Stimulated activated CD4-positive, alpha-beta T cell treated with anti-CD3 and anti-CD28 coated beads, Interleukin-4, amount 100 ng/mL, for 4 hours (primary cell): ENCODE measurements at regions not wholly inside any gene's neighbourhood (a gene's known extent, or its start where the extent isn't known, plus 50 kb on each side); places are given as distances from the start of the nearest gene placed in this dataset.
"Not testable (repeated sequence)": the region's sequence is repeated elsewhere in the genome, so short reads cannot be mapped to it uniquely, and the experiment has no call there.

Experiments
- DNase-seq, 2 experiments: peaks; one replicate each; pipeline ENCODE4 v3.0.0-alpha.2; 2020

DNA sequence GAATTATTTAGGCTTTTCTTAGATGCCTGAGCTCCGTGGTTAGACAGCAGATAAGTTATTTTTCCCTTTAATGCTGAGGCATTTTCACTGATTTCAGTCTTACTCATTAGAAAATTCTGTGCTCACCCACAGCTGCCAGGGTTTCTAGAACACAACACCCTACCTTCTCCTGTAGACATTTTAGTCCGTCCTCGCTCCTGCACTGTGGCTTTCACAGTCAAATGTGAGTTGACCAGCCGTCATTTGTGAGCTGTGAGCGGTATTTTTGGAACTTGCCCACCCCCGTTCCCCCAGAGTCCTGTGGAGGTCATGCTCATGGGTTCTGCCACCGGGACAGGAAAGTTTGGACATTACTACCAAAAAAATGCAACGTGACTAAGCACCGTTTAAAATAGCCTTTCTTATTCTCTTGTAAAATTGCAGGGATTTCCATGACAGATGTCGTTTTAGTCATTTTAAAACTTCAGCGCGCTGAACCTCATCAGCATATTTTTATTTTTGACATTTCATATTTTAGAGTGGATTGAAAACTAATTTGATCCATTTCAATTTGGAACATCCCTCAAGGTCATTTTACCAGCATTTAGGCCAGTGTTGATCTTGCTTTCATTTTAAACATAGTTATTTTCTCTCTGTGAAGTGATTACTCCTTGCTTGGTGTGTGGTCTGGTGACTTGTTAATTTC, 249.6 kb upstream of the PLGLB2 start:
- DNase-seq: not testable (repeated sequence)

DNA sequence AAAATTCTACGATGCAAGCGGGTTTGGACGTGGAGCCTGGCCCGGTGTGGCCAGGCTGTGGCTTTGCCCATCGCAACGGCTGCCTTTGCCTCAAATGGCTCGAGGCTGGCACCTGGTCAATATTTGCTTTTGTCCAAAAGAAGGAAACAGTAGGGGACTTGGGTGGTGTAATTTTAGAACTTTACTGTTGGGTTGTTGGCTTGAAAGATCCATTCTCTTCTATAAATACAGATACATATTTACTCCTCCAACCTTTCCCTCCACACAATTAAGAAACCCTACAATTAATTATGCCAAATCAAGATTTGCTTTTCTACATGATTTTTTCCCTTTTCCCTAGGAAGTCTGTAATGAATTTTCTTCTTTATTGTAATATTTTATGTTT, 249.0 kb upstream of the PLGLB2 start:
- DNase-seq: not testable (repeated sequence)

DNA sequence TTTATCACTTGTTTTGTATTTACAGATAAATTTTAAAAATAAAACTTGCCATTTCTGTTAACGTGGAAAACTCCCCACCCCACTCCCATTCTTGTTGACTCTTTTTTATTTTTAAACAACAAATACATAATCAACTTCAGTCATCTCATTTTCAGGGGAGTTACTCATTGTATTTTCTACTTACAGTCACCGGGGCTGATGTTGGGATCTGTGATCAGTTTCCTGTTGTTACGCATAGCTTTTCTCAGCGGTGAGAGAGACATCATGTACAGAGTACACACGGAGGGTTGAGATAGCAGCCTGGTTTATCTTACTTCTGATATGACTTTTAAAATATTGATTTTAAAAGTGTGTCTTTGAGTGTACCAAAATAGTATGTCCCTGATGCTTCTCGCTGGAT, 248.0 kb upstream of the PLGLB2 start:
- DNase-seq: not testable (repeated sequence)

DNA sequence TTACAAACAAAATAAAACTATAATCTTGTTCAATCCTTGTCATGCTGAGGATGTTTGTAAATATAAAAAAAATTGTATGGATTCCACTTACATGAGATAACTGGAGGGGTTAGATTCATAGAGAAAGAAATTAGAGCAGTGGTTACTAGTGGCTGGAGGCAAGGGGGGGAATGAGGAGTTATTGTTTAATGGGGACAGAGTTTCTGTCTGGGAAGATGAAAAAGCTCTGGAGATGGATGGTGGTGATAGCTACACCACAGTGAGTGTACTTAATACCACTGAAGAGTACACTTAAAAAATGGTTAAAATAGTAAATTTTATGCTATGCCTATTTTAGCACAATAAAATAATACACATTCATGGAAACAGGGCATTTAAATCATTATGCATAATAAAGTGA, 247.5 kb upstream of the PLGLB2 start:
- not testable (repeated sequence) for DNase-seq

DNA sequence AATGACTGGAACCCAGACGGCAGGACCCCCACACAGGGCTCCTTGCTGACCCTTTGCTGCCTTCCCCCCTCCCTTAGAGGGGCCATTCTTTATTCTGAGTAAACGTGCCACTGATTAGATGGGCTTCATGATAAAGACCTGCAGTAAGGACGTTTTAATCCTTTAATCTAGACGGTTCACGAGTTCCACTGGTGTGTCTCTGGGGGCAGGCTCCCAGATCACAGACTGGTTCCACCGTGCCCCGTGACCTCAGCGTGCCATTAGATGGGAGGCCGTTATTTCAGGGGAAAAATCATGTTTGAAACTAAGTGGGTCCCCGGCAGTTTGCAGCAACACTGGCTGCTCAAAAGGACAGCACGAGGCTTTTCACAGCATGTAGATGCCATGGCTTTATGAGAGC, 246.9 kb upstream of the PLGLB2 start:
- DNase-seq: not testable (repeated sequence)

DNA sequence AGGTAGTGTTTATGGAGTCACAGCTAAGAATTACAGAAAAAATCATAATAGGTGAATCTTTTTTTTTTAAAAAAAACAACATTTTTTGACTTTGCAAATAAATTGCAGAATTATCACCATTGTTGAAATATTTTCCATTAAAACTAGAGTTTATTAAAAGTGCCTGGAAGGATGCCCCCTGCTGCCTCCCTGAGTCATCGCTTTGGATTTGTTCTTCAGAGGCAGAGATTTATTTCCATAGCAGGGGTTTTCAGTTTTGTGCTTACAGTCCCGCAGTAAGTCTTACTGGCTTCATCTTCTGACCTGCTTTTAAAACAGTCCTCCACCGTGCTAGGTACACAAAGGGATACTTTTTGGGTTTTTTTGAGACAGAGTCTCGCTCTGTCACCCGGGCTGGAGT, 244.9 kb upstream of the PLGLB2 start:
- not testable (repeated sequence) for DNase-seq

DNA sequence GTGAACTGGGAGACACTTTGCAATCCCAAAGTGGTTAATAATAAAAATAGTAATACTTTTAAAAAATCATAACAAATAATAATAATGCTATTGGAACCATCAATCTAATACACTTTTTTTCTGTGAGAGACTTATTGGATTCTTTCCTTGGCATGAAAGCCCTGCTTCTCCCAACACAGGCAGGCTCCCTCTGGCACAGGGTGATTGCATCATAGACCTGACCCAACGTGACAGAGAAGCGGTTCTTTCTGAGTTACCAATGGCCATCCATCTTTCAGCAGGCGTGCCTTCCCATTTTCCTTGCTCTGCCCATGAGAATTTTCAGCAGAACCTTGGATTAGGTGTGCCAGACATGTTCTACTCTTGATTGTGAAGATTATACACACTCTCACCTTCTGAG, 242.6 kb upstream of the PLGLB2 start:
- not testable (repeated sequence) for DNase-seq

DNA sequence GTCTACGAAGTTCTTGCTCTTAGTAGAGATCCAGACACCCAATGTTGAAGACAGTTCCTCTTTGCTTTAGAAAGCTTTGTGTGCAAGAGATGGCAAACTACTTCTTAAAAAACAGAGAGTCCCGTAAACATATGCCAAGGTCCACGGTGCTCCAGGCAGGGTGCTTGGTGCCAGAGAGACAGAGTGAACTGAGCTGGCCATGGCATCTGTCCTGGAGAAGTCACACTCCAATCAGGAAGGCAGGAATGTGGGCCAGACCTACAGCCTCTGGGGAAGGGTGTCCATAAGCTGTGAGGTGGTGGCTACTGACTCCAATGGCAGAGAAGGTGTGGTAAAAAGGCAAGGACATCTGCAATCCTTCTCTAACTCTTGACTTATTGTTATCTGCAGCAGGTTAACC, 242.0 kb upstream of the PLGLB2 start:
- not testable (repeated sequence) for DNase-seq

DNA sequence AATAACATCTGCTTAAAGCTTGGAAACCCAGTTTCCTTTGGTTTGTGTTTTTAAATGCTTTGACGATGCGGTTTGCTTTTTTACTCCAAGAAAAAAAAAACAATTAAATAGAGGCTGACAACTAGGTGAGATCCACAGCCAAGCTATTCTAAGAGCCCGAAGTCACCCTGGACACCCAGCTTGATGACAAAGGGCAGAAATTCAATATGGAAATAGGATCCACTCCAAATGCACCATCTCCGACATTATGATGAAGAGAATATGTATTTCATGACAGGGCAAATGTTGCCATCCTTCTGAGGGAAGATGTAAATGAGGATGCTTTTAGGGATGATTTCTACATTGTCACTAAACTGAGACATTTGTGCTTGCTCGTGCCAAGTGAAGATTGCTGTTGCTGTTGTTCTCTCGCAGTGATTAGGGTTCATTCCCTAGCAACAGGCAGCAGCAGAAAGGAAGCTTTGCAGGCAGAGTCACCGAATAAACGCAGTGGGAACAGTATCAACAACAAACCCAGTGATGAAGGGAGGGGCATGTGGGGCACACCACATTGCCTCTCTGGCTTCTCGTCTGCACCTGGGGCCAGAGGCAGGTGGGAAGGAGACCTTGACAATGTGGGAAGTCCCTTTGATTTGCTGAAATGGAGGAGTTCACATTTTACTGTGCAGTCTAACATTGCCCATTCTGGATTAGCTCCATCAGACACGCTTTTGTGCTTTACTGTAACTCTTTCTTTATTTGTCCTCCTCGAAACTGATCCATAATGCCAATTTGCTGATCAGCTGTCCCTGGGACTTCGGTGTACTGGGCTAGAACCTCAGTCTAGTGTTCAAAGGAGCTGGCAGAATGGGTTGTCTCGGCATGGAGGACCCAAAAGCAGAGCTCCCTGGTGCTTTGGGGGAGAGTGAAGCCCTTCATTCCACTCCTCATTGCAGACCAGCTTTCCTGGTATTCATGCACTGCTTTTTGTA, 240.2 kb upstream of the PLGLB2 start:
- DNase-seq: not testable (repeated sequence)

DNA sequence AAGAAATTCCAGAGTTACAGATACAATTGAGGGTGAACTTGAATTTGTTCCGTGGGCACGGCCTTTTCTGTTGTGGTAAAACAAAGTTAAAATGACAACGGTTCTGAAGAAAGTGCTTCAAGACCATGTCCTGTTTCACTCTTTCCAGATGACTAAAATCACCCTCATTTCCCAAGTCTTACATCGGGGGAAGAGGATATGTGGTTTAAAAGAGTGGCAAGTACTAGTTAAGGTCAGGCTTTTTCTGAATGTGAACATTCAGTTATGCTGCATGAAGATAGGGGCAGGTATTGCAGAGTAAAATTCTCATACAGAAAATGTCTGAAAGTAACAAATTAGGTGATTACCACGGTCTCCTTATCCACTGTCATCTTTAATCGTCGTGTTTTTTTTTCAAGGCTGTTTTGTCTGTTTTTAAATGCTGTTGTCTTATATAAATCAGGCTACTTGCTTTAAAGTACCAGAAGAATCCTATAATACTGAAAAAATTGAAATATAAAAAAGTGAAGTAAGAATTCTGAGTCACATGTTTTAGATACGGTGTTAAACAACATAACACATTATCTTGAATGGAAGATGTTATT, 236.6 kb upstream of the PLGLB2 start:
- DNase-seq: not testable (repeated sequence)

DNA sequence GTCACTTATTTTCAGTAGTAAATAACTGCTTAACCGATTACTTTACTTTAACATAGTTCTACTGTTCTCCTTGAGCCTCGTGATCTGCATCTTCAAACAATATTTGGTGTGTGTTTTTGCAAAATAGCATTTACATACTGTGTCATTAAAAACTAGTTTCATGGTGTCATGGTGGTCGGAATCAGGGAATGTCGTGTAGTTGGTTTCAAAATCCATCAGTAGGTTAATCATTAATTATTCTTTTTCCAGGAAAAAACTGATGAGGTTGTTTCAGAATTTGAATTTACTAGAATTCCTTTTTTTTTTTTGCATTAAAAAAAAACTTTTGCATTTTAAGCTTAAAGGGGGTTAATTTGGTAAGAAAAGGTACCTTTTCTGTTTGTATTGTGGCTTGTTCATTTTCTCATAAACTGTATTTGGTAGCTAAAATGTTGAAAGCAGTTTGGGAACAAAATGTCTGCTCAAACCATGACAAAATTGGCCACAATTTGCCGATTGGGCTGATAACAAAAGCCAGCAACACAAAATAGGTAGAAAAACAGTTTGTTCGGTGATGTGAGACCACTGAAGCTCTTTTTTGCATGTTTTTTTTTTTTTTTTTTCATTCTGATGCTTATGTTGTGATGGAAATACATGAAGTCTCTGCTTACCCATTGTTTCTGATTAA, 234.9 kb upstream of the PLGLB2 start:
- DNase-seq: not testable (repeated sequence)

DNA sequence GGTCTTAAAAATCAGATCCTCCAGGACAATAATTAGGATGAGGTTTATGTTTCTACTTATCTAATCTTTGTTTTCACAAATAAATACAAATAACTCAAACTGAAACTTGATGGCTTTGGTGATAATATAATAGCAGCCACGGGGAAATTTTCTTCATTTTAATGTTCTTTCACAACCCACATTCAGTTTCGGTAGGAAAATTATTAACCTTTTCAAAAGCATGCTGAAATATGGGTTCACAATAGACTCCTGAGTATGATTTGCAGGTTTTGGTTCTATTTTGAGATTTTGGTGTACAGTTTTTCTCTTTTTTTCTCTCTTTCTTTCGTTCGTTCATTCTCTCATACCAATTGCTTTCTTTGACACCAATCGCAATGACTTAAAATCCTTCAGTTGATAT, 233.9 kb upstream of the PLGLB2 start:
- DNase-seq: not testable (repeated sequence)

DNA sequence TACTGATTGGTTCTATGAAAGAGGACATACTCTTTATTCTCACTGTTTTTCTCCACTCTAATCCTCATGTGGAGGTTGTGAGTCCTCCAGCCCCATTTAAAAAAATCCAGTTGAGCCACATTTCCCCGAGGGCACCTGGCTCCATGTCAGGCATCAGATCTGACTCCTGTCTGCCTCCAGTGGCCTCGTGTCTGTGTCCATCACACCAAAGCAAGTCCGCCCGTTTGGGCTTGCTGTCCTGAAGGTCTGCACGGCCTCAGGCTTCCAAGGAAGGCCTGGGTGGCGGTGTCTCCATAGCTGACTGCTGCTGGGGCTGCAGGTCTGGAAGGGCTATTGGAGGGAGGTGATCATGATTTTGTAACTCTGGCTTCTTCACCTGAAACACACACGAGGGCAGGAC, 233.4 kb upstream of the PLGLB2 start:
- DNase-seq: not testable (repeated sequence)

DNA sequence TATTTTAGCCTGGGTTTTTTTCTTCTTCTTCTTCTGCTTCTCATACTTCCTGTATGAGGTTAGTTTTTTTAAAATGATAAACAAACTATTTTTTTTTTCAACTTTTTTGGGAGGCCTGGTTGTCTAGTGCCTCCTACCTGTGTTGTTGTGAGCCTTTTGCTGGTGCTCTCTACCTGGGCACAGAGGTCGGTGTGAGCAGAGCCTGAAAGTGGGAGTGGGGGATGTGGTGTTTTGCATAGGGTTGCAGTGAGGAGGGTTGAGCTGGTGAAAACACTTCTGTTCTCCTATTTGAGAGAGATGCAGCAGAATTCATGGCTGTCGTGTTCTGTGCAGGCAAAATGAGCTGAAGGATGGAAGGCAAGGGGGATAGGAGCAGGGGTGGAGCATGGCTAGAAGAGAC, 232.7 kb upstream of the PLGLB2 start:
- DNase-seq: not testable (repeated sequence)

DNA sequence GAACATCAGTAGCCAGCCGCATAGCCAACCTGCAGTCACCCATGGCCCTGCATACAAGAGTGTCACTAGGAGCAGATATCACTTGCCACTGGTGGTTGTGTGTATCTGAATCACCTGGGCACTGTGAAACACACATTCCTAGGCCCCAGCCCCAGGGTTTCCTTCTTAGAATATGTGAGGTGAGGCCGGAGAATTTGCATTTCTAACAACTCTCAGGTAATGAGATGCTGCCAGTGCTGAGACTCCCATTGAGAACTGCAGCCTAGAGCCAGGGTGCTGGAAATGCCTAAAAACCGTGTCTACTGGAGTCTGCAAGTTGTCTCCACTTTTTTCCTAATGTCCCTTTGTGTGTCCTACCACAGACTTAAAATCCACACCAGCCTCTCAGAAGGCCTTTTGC, 232.0 kb upstream of the PLGLB2 start:
- not testable (repeated sequence) for DNase-seq

DNA sequence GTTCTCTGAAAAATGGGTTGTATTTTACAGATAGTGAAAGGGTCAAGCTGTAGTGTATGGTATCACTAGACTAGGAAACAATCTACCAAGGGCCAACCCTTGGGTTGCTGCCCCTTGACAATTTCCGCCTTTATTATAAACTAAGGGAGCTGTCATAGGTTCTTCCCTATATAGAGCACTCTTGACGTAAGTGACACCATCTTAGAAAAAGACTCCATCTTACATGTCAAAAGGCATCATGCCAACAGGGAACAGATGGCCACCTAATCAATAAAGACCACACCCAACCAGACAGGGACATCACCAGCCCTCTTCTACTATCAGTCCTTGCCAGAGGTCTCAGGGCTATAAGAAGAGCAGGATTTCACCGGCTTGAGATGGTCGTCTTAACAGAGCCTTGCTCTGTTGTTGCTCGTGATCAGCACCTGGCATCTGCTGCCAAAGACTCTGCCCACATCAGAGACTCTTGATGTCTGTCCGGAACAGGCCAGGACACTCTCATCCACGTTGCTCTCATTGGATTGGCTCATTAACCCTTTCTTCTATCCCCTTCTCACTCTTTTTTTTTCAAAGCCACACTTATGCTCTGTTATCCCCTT, 231.4 kb upstream of the PLGLB2 start:
- not testable (repeated sequence) for DNase-seq

DNA sequence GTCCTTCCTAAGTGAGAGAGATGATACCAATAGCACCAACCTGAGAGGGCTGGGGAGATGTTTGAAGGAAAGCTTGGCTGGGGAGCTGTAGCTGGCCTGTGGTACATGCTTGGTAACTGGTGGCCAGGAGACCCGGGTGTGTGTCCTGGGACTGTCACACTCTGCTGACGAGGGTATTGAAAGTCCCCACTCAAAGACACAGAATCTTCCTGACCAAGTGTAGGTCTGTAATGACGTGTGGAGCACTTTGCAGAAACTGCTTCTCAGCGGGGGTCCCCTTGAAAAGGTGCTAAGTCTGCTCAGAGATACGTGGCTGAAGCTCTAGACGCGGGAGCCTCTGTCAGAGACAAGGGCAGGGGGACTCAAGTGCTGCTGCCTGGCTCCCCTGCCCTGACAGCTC, 230.4 kb upstream of the PLGLB2 start:
- not testable (repeated sequence) for DNase-seq

DNA sequence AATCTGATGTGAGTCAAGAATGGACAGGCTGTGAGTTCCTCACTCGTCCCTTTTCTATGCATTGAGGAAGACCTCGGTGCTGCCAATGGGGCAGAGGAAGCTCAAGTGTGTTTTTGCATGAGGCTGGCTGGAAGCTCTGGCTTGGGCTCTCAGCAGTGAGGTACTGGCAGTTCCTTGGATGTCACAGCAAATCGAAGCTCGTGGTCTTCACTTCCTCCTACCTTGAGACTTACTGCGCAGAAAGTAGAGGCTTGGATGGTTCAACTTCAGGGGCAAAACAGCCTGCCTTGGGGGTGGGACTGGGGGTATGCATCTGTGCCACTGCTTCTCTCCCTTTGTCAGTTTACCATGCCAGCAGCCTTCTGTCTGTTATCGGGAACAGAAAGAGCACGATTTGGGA, 229.8 kb upstream of the PLGLB2 start:
- DNase-seq: not testable (repeated sequence)

DNA sequence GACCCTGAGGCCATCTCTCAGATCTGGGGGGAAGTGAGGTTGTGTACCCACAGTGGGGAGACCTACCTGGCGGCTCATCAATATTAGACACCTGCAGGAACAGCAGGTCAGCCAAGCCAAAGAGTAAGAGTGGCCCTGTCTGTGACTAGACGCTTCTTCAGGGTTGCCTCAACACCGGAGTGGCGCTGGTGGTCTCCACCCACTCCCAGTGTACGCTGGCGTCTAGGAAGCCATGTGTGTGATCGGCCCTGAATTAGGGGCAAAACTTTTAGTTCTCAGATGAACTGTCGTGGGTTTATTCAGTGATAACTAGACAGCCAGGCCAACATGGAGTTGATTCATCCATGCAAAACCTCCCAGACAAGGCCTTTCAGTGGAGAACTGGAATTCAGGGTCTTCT, 229.3 kb upstream of the PLGLB2 start:
- DNase-seq: not testable (repeated sequence)

DNA sequence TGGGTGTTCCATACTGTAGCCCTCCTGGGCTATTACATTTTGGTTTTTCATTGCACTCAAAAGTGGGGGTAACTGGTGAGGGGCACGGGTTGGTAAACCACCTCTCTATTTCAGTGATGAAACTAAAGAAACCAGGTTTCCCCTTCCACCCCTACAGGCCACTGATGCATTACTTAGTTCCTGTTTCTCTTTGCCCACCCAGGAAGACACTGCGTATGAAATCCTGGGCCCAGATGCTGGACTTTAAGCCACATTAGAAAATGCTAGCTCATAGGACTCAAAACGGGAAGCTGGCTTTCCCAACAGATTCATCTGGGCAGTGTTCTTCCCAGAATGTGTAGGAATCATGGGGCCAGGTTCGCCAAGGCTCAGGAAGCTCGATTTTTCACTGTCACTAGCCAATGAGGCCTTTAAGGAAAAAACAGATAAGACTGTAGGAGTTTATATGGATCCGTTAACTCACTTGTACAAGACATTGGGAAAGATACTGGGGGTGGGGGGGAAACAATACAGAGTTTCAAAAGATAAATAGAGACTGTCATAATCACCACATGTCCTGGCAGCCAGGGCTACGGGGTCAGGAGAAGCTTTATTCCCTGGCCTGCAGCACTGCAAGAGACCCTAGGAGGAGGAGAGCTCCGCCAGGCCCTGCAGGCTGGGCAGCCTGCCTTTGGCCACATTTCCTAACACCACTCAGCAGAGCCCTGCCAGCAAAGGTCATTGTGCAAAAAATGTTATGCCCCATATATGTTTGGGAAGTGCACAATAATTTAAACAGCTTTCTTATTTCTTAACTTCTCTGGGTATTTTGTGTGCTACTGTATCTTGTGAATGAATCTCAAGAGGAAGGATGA, 228.5 kb upstream of the PLGLB2 start:
- not testable (repeated sequence) for DNase-seq

DNA sequence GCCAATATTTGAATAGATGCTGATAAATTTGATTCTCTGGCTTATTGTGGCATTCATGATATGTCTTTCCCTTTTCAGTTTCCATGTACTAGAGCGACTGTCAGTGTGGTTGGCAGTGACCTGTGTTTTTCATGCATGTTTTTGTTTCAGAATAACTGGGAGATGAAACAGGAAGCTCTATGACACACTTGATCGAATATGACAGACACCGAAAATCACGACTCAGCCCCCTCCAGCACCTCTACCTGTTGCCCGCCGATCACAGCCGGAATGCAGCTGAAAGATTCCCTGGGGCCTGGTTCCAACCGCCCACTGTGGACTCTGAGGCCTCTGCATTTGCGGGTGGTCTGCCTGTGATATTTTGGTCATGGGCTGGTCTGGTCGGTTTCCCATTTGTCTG, 226.8 kb upstream of the PLGLB2 start:
- peak; percentile 41 for DNase-seq

DNA sequence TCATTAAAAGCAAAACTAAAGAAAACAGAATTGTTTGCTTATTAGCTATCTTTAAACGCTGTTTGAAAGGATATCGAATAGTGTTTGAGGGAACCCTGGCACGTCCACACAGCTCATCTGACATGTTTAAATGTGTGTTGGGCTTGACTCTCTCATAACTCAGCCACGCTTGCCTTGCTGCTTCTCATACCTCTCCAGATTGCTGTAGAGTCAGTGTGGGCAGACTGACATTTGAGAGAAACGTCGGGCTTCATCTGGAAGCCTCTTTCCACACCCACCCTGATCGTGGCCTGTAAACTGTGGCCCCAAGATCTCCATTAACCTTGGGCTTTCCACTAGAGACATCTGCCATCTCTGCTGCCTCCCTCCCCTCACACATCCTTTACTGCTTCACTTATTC, 226.4 kb upstream of the PLGLB2 start:
- DNase-seq: not testable (repeated sequence)
